Hypothalamus (tissue), 51 donors: ENCODE measurements at regions not wholly inside any gene's neighbourhood (a gene's known extent, or its start where the extent isn't known, plus 50 kb on each side); places are given as distances from the start of the nearest gene placed in this dataset.

Source experiments
- DNase-seq, 51 donors: peaks; one replicate each; lab custom pipeline; 2025; lab: John Stamatoyannopoulos, UW

- DNase-seq, result no peak
Measured at GRCh38 chr5:5585751-5586341, 163.4 kb downstream of the ICE1 start.

- no peak for DNase-seq
Measured at GRCh38 chr5:5584751-5585150, 162.3 kb downstream of the ICE1 start.

GRCh38 chr5:5584236-5584745 is 161.8 kb downstream of the ICE1 start:
- DNase-seq, result no peak

GRCh38 chr5:5583832-5584231 is 161.4 kb downstream of the ICE1 start:
- DNase-seq, result no peak

GRCh38 chr5:5583023-5583765 is 160.7 kb downstream of the ICE1 start:
- DNase-seq, result no peak

- no peak for DNase-seq
Measured at GRCh38 chr5:5581080-5581479, 158.6 kb downstream of the ICE1 start.

GRCh38 chr5:5576744-5577143 is 154.3 kb downstream of the ICE1 start:
- no peak for DNase-seq

GRCh38 chr5:5575461-5575860 is 153.0 kb downstream of the ICE1 start:
- DNase-seq, result no peak

- no peak for DNase-seq
Measured at GRCh38 chr5:5573798-5574380, 151.4 kb downstream of the ICE1 start.

- no peak for DNase-seq
Measured at GRCh38 chr5:5572976-5573797, 150.7 kb downstream of the ICE1 start.

GRCh38 chr5:5572010-5572865 is 149.8 kb downstream of the ICE1 start:
- peak in 1 of 51 donors; percentile 44 for DNase-seq

GRCh38 chr5:5570646-5571045 is 148.2 kb downstream of the ICE1 start:
- DNase-seq, result no peak

GRCh38 chr5:5564898-5565297 is 142.4 kb downstream of the ICE1 start:
- no peak for DNase-seq

GRCh38 chr5:5560016-5560415 is 137.5 kb downstream of the ICE1 start:
- no peak for DNase-seq

GRCh38 chr5:5558638-5559527 is 136.4 kb downstream of the ICE1 start:
- no peak for DNase-seq

- no peak for DNase-seq
Measured at GRCh38 chr5:5558102-5558501, 135.6 kb downstream of the ICE1 start.

- no peak for DNase-seq
Measured at GRCh38 chr5:5551499-5551898, 129.0 kb downstream of the ICE1 start.

- no peak for DNase-seq
Measured at GRCh38 chr5:5546408-5546807, 123.9 kb downstream of the ICE1 start.

- no peak for DNase-seq
Measured at GRCh38 chr5:5544094-5544663, 121.7 kb downstream of the ICE1 start.
